ENCODE measurements at regions not wholly inside any gene's neighbourhood (a gene's known extent, or its start where the extent isn't known, plus 50 kb on each side); places are given as distances from the start of the nearest gene placed in this dataset.

DNA sequence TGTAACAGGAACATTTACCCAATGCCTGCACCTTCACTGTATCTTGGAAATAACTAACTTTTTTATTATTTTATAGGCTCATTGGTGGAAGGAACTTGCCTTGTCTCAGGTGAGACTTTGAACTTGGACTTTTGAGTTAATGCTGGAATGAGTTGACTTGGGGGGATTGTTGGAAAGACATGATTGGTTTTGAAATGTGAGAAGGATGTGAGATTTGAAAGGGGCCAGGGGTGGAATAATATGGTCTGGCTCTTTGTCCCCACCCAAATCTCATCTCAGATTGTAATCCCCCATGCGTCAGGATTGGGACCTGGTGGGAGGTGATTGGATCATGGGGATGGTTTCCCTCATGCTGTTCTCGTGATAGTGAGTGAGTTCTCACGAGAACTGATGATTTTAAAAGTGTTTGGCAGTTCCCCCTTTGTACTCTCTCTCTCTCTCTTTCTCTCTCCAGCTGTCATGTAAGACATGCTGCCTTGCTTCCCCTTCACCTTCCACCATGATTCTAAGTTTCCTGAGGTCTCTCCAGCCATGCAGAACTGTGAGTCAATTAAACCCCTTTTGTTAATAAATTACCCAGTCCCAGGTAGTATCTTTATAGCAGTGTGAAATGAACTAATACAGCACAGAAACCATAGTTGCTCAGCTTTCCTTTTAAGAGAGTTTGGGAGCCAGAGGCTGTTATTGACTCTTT lies 244.1 kb downstream of the BTG1 start:
- Mint-ChIP-seq H3K9me3 (peaks cover 23% of the 10 kb centered on the region), H3K36me3 (ENCODE audit: low read depth) (peaks cover 4% of the 10 kb centered on the region), H3K27ac (no peak overlapping the region), H3K4me1 (ENCODE audit: low read depth) (peaks cover 20% of the 10 kb centered on the region), H3K27me3 (no peaks in the 10 kb centered on the region), H3K4me3 (no peak overlapping the region)
- ChIA-PET POLR2A (no interaction called here), CTCF (no interaction called here)
- ATAC-seq = no peak
- intact Hi-C loops (cut with micrococcal nuclease) = no loop called here
- TF ChIP-seq, protein P1, sequence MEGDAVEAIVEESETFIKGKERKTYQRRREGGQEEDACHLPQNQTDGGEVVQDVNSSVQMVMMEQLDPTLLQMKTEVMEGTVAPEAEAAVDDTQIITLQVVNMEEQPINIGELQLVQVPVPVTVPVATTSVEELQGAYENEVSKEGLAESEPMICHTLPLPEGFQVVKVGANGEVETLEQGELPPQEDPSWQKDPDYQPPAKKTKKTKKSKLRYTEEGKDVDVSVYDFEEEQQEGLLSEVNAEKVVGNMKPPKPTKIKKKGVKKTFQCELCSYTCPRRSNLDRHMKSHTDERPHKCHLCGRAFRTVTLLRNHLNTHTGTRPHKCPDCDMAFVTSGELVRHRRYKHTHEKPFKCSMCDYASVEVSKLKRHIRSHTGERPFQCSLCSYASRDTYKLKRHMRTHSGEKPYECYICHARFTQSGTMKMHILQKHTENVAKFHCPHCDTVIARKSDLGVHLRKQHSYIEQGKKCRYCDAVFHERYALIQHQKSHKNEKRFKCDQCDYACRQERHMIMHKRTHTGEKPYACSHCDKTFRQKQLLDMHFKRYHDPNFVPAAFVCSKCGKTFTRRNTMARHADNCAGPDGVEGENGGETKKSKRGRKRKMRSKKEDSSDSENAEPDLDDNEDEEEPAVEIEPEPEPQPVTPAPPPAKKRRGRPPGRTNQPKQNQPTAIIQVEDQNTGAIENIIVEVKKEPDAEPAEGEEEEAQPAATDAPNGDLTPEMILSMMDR (IDR thresholded peaks at IDR 0.05) = no peak
- DNase-seq = no peak

DNA sequence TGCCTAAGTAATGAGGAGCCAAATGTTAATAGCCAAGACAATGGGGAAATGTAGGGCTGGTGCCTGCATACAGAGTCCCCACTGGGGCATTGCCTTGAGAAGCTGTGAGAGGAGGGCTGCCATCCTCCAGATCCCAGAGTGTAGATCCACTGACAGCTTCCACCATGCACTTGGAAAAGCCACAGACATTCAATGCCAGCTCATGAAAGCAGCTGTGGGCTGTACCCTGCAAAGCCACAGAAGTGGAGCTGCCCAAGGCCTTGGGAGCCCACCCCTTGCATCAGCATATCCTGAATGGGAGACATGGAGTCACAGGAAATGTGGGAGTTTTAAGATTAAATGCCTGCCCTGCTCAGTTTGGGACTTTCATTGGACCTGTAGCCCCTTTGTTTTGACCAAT lies 244.7 kb downstream of the BTG1 start:
- no peak for DNase-seq
- peaks cover 20% of the 10 kb centered on the region for H3K4me1 Mint-ChIP-seq (ENCODE audit: low read depth)
- peaks cover 4% of the 10 kb centered on the region for H3K36me3 Mint-ChIP-seq (ENCODE audit: low read depth)
- H3K9me3 Mint-ChIP-seq = peaks cover 23% of the 10 kb centered on the region
- H3K27me3 Mint-ChIP-seq = no peaks in the 10 kb centered on the region
- ATAC-seq = no peak
- TF ChIP-seq, protein P1 (IDR thresholded peaks at IDR 0.05) = no peak
- ChIA-PET POLR2A (no interaction called here), CTCF (no interaction called here)
- no peak overlapping the region for H3K4me3 Mint-ChIP-seq
- no peak overlapping the region for H3K27ac Mint-ChIP-seq
- intact Hi-C loops (cut with micrococcal nuclease) = no loop called here

DNA sequence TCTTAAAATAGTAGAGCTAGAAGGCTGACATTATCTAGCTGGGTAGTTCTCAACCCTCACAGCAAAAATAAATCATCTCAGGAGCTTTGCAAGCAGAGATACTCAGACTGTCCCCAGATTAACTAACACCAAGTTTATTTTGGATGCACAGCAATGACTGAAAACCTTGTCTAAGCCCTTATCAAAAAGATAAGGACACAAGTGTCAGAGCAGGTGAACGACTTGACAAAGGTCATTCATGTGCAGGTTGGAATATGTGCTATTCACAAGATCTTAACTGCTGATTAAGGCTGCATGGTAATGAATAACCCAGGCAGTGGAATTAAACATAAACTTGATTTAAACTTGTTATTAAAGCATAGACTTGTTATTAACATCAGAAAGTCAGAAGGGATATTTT lies 246.6 kb downstream of the BTG1 start:
- POLR2A ChIA-PET = no interaction called here
- intact Hi-C loops (cut with micrococcal nuclease) = no loop called here
- no peak overlapping the region for H3K4me3 Mint-ChIP-seq
- no peak overlapping the region for H3K27ac Mint-ChIP-seq
- H3K36me3 Mint-ChIP-seq (ENCODE audit: low read depth) = peaks cover 4% of the 10 kb centered on the region
- CTCF ChIA-PET = interaction anchor here (1.0 kb wide), 1 partner anchor 88 kb away, joined by 3 read pairs; no protein-coding TSS in a partner anchor
- TF ChIP-seq, protein P1 (IDR thresholded peaks at IDR 0.05) = no peak
- peaks cover 19% of the 10 kb centered on the region for H3K9me3 Mint-ChIP-seq
- no peak for DNase-seq
- no peak for ATAC-seq
- peaks cover 12% of the 10 kb centered on the region for H3K4me1 Mint-ChIP-seq (ENCODE audit: low read depth)
- no peaks in the 10 kb centered on the region for H3K27me3 Mint-ChIP-seq

DNA sequence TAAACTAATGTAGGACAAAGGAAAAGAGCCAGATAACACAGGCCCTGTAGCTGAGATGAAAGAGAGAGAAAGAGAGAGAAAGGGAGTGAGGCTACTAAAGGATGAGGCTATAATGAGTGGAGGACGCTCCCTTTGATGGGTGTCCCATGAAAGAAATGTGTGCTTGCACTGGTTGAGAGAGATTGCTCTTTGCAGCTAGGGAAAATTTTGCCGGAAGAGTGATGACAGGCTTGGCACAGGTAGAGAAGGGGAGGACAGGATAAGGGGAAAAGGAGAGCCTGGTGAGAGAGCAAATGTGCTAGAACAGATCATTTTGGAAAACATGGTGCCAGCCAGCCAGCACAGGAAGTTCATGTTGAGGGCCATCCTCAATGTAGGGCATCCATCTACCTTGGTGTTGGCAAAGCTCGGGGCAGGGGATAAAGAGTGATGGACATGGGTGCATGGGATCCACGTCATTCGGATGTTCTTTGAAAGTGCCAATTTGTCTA lies 248.6 kb downstream of the BTG1 start:
- POLR2A ChIA-PET = no interaction called here
- peaks cover 11% of the 10 kb centered on the region for H3K9me3 Mint-ChIP-seq

More for the DNA sequence above, 248.6 kb downstream of the BTG1 start:
- intact Hi-C loops (cut with micrococcal nuclease) = no loop called here
- ATAC-seq (no peak), DNase-seq (no peak)
- H3K4me3 Mint-ChIP-seq = no peak overlapping the region
- H3K27me3 Mint-ChIP-seq = no peaks in the 10 kb centered on the region
- CTCF ChIA-PET = interaction anchor here (0.9 kb wide), 1 partner anchor 10 kb away, joined by 3 read pairs; no protein-coding TSS in a partner anchor
- peaks cover 2% of the 10 kb centered on the region for H3K36me3 Mint-ChIP-seq (ENCODE audit: low read depth)
- TF ChIP-seq, protein P1 (IDR thresholded peaks at IDR 0.05) = no peak
- H3K27ac Mint-ChIP-seq = no peak overlapping the region
- H3K4me1 Mint-ChIP-seq (ENCODE audit: low read depth) = peaks cover 8% of the 10 kb centered on the region

Data from activated CD8-positive, alpha-beta T cell treated with anti-CD3 and anti-CD28 coated beads for 36 hours (primary cell).